Immature natural killer cell (primary cell): ENCODE measurements at regions not wholly inside any gene's neighbourhood (a gene's known extent, or its start where the extent isn't known, plus 50 kb on each side); places are given as distances from the start of the nearest gene placed in this dataset.

Source experiments
- DNase-seq, 3 donors: peaks; one replicate each; pipeline ENCODE4 v3.0.0; 2022; ENCODE audit warnings: mixed read lengths in 1 of 3
- H3K27ac Mint-ChIP-seq, 6 donors: one replicate each; pipeline ENCODE4 v1.8.0; 2020; ENCODE audit warnings: mixed read lengths in 6 of 6, mild to moderate bottlenecking in 5 of 6, inconsistent platforms in 4 of 6, moderate library complexity in 3 of 6
- H3K27me3 Mint-ChIP-seq, 3 donors: one replicate each; pipeline ENCODE4 v1.8.0; 2020 to 2021; ENCODE audit warnings: low read depth in 3 of 3, mild to moderate bottlenecking in 3 of 3, mixed read lengths in 3 of 3, moderate library complexity in 3 of 3, inconsistent platforms in 1 of 3
- H3K36me3 Mint-ChIP-seq, 3 donors: one replicate each; pipeline ENCODE4 v1.8.0; 2020; ENCODE audit warnings: mixed read lengths in 3 of 3, inconsistent platforms in 2 of 3, mild to moderate bottlenecking in 2 of 3
- H3K4me1 Mint-ChIP-seq, 2 donors: one replicate each; pipeline ENCODE4 v1.8.0; 2020; ENCODE audit warnings: inconsistent platforms in 2 of 2, mild to moderate bottlenecking in 2 of 2, mixed read lengths in 2 of 2, moderate library complexity in 1 of 2
- H3K4me3 Mint-ChIP-seq, 5 donors: one replicate each; pipeline ENCODE4 v1.8.0; 2020; ENCODE audit warnings: mild to moderate bottlenecking in 5 of 5, mixed read lengths in 5 of 5, inconsistent platforms in 3 of 5, moderate library complexity in 3 of 5
- H3K9me3 Mint-ChIP-seq, 6 donors: one replicate each; pipeline ENCODE4 v1.8.0; 2020; ENCODE audit warnings: mild to moderate bottlenecking in 6 of 6, mixed read lengths in 6 of 6, inconsistent platforms in 4 of 6, moderate library complexity in 3 of 6

DNA sequence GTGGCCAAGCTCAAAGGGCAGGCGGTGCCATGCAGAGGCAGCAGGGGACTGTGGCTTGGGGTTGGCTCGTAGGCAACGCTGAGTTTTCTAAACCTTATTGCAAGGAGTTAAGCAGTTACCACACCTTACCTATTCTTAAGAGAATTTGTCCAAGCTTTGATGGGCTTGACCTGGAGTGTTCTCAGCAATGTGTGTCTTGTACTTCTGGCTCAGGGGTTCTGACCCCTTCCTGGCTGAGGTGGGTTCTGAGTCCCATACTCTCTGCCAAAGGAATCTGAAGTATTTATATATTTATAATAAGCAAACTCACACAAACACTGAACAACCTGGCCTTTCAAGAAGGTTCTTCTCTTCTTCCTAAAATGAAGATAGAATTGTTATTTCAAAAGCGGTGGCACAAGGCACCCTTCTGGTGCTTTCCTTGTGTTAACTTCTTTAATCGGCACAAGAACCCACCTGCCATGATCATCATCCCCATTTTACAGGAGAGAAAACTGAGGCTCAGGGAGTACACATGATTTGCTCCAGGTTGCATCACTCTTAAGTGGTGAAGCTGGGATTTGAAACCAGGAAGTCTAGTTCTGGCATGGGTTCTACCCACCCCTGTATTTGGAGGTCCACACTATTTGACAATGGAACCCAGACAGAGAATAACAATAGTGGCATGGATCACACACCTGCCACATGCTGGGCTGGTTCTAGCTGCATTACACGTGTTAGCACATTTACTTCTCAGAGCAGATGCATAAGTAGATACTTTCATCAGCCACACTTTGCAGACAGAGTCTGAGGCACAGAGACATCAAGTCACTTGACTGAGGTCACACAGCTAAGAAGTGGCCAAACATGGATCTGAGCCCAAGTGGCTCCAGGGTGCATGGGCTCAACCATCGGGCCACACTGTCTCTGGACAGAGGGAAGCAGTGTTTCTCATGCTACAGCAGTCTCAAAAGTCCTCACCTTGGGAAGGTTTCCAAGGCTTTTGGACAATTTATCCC lies 224.0 kb downstream of the AACS start:
- Mint-ChIP-seq H3K9me3 (peaks cover 0 to 2% (median 0%) of the 10 kb centered on the region in 6 donors), H3K36me3 (no peaks in the 10 kb centered on the region), H3K27me3 (peaks cover 0 to 4% (median 0%) of the 10 kb centered on the region in 3 donors), H3K4me1 (no peaks in the 10 kb centered on the region), H3K4me3 (no peak overlapping the region), H3K27ac (no peak overlapping the region)
- no peak for DNase-seq

GRCh38 chr12:125289970-125290369 lies 224.7 kb downstream of the AACS start:
- no peaks in the 10 kb centered on the region for H3K4me1 Mint-ChIP-seq
- H3K4me3 Mint-ChIP-seq = no peak overlapping the region
- no peak overlapping the region for H3K27ac Mint-ChIP-seq
- peaks cover 0 to 3% (median 0%) of the 10 kb centered on the region in 3 donors for H3K27me3 Mint-ChIP-seq
- H3K9me3 Mint-ChIP-seq = peaks cover 0 to 2% (median 0%) of the 10 kb centered on the region in 6 donors
- no peaks in the 10 kb centered on the region for H3K36me3 Mint-ChIP-seq
- no peak for DNase-seq

- Mint-ChIP-seq H3K27me3 (peaks cover 0 to 2% (median 2%) of the 10 kb centered on the region in 3 donors), H3K27ac (no peak overlapping the region), H3K4me3 (no peak overlapping the region), H3K9me3 (no peaks in the 10 kb centered on the region), H3K36me3 (no peaks in the 10 kb centered on the region), H3K4me1 (no peaks in the 10 kb centered on the region)
- DNase-seq = no peak
Observed at GRCh38 chr12:125292700-125293099, 227.5 kb downstream of the AACS start.

DNA sequence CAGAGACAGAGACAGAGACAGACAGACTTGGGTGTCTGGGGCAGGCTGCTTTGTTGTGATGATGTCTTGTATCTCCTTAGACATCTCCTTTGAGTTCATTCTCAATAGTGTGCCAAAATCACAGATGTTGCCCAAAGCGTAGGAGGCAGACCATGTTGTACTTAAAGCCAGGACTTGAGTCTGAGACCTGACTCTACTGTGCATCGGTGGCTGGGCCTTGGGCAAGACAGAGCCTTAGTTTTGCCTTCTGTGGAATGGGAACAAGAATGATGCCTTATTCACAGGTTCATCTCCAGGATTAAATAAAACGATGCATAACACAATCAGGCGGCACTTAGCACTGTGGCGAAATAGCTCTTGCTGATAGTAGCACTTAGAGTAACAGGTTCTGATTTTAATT lies 230.3 kb downstream of the AACS start:
- no peaks in the 10 kb centered on the region for H3K9me3 Mint-ChIP-seq
- H3K27me3 Mint-ChIP-seq = peaks cover 0 to 2% (median 2%) of the 10 kb centered on the region in 3 donors
- no peaks in the 10 kb centered on the region for H3K36me3 Mint-ChIP-seq
- DNase-seq = no peak
- no peak overlapping the region for H3K4me3 Mint-ChIP-seq
- H3K27ac Mint-ChIP-seq = no peak overlapping the region
- no peaks in the 10 kb centered on the region for H3K4me1 Mint-ChIP-seq

GRCh38 chr12:125296701-125297100 lies 231.5 kb downstream of the AACS start:
- Mint-ChIP-seq H3K4me3 (no peak overlapping the region), H3K4me1 (no peaks in the 10 kb centered on the region), H3K27ac (no peak overlapping the region), H3K9me3 (no peaks in the 10 kb centered on the region), H3K27me3 (peaks cover 0 to 2% (median 2%) of the 10 kb centered on the region in 3 donors), H3K36me3 (no peaks in the 10 kb centered on the region)
- no peak for DNase-seq

- Mint-ChIP-seq H3K36me3 (no peaks in the 10 kb centered on the region), H3K4me1 (no peaks in the 10 kb centered on the region), H3K9me3 (no peaks in the 10 kb centered on the region), H3K27ac (no peak overlapping the region), H3K27me3 (peaks cover 2 to 4% (median 3%) of the 10 kb centered on the region in 3 donors), H3K4me3 (no peak overlapping the region)
- no peak for DNase-seq
Observed at GRCh38 chr12:125299840-125300239, 234.6 kb downstream of the AACS start.

GRCh38 chr12:125300249-125300648 lies 235.0 kb downstream of the AACS start:
- no peaks in the 10 kb centered on the region for H3K4me1 Mint-ChIP-seq
- DNase-seq = no peak
- no peaks in the 10 kb centered on the region for H3K36me3 Mint-ChIP-seq
- H3K4me3 Mint-ChIP-seq = no peak overlapping the region
- H3K27me3 Mint-ChIP-seq = peaks cover 2 to 4% (median 3%) of the 10 kb centered on the region in 3 donors
- H3K9me3 Mint-ChIP-seq = no peaks in the 10 kb centered on the region
- no peak overlapping the region for H3K27ac Mint-ChIP-seq

DNA sequence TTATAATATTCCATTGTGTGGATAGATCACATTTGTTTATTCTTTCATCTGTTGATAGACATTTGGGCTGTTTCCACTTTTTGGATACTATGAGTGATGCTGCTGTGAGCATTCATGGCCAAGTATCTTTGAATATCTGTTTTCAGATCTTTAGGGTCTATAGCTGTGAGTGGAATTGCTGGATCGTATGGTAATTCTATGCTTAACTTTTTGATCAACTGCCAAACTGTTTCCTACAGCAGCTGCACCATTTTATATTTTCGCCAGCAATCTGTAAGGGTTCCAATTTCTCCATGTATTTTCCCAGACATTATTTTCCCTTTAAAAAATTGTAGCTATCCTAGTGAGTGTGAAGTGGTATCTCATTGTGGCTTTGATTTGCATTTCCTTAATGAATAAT lies 238.1 kb downstream of the AACS start:
- H3K4me3 Mint-ChIP-seq = no peak overlapping the region
- H3K27ac Mint-ChIP-seq = no peak overlapping the region
- DNase-seq = no peak

GRCh38 chr12:125304029-125304428 lies 238.8 kb downstream of the AACS start:
- no peak overlapping the region for H3K27ac Mint-ChIP-seq
- H3K27me3 Mint-ChIP-seq = peaks cover 2 to 3% (median 2%) of the 10 kb centered on the region in 3 donors
- H3K36me3 Mint-ChIP-seq = no peaks in the 10 kb centered on the region
- peaks cover 0 to 1% (median 0%) of the 10 kb centered on the region in 6 donors for H3K9me3 Mint-ChIP-seq
- DNase-seq = no peak
- no peak overlapping the region for H3K4me3 Mint-ChIP-seq
- no peaks in the 10 kb centered on the region for H3K4me1 Mint-ChIP-seq

More for the DNA sequence above, 238.1 kb downstream of the AACS start:
- Mint-ChIP-seq H3K9me3 (no peaks in the 10 kb centered on the region), H3K27me3 (peaks cover 2 to 3% (median 2%) of the 10 kb centered on the region in 3 donors), H3K36me3 (no peaks in the 10 kb centered on the region), H3K4me1 (no peaks in the 10 kb centered on the region)

DNA sequence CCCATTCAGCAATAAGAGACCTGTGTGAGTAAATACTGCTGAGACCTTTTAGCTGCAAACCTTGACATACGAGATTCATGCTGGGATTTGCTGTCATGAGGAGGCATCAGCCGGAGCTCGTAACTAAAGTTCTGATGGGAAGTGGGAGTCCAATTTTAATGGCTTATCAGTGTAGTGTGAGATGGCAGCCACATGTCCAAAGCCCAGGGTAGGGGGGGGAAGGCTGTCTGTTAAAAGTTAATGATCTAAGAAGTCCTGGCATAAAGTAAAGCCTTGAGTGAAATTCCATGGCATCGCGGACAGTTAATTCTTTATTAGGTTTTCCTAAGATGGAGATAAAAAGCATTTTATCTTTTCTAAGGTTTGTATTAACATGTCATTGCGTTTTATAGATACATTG lies 240.0 kb downstream of the AACS start:
- no peaks in the 10 kb centered on the region for H3K36me3 Mint-ChIP-seq

DNA sequence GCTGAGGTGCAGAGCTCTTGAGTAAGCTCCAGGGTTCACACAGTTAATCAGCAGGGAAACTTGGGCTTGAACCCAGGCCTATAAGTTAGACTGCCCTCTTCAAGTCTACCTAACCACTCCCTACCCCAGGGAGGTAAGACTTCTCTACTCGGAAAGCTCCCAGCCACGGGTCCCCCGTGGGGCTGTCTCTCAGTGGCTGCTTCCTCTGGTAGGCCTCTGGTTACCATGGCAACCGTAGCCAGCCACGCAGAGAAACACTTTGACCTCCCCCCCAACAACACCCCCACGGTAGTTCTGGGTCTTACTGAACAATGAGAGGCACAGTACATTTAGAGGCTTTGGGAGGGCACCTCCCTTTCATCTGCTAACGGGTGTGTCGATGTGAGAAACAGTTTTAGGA lies 245.2 kb downstream of the AACS start:
- Mint-ChIP-seq H3K36me3 (no peaks in the 10 kb centered on the region), H3K27me3 (peaks cover 1 to 5% (median 1%) of the 10 kb centered on the region in 3 donors), H3K4me1 (no peaks in the 10 kb centered on the region), H3K27ac (no peak overlapping the region), H3K4me3 (no peak overlapping the region), H3K9me3 (peaks cover 0 to 1% (median 0%) of the 10 kb centered on the region in 6 donors)
- no peak for DNase-seq

More for the DNA sequence above, 240.0 kb downstream of the AACS start:
- Mint-ChIP-seq H3K27me3 (peaks cover 0 to 7% (median 2%) of the 10 kb centered on the region in 3 donors), H3K4me3 (no peak overlapping the region), H3K9me3 (peaks cover 0 to 1% (median 0%) of the 10 kb centered on the region in 6 donors), H3K4me1 (no peaks in the 10 kb centered on the region), H3K27ac (no peak overlapping the region)
- DNase-seq = no peak

DNA sequence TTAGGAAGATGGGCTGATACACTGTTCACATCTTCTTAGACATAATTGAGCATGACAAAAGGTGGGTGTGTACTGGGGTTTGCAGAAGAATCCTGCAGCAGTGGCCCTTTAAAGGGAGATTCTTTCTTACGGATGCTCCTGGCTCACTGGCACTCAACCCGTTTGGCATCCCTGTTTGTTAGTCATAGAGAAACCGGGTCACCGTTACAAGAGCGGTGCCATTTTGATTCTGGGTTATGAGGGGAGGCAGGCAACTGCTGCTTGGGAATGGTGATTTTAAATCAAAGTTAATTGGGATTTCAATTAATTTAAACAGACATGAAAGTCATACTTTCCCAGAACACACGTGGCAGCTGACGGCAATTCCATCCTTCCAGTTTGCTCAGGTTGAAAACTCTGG lies 245.8 kb downstream of the AACS start:
- Mint-ChIP-seq H3K4me1 (no peaks in the 10 kb centered on the region), H3K4me3 (no peak overlapping the region), H3K36me3 (no peaks in the 10 kb centered on the region), H3K27me3 (peaks cover 1 to 5% (median 1%) of the 10 kb centered on the region in 3 donors), H3K27ac (no peak overlapping the region), H3K9me3 (peaks cover 0 to 1% (median 0%) of the 10 kb centered on the region in 6 donors)
- DNase-seq = no peak

DNA sequence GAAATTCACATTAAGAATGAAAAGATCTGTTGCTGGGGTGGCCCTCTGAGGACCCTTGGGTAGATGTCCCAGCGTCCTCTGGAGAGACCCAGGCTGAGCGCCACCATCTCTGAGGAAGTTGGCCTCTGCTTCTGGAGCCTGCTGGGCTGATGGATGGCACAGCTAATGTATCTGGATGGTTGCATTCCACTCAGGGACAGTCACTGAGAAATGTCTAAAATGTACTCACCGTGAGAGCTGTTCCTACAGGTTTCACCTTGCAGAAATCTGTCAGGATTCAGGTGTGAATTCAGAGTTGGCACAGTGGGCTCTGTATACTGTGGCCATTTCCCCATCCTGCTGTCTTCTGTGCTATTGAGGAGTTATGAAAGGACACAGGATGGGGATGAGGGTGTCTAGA lies 247.2 kb downstream of the AACS start:
- peaks cover 1 to 5% (median 1%) of the 10 kb centered on the region in 3 donors for H3K27me3 Mint-ChIP-seq
- no peaks in the 10 kb centered on the region for H3K36me3 Mint-ChIP-seq
- no peaks in the 10 kb centered on the region for H3K4me1 Mint-ChIP-seq
- no peak for DNase-seq
- H3K27ac Mint-ChIP-seq = no peak overlapping the region
- peaks cover 0 to 1% (median 0%) of the 10 kb centered on the region in 6 donors for H3K9me3 Mint-ChIP-seq
- no peak overlapping the region for H3K4me3 Mint-ChIP-seq

DNA sequence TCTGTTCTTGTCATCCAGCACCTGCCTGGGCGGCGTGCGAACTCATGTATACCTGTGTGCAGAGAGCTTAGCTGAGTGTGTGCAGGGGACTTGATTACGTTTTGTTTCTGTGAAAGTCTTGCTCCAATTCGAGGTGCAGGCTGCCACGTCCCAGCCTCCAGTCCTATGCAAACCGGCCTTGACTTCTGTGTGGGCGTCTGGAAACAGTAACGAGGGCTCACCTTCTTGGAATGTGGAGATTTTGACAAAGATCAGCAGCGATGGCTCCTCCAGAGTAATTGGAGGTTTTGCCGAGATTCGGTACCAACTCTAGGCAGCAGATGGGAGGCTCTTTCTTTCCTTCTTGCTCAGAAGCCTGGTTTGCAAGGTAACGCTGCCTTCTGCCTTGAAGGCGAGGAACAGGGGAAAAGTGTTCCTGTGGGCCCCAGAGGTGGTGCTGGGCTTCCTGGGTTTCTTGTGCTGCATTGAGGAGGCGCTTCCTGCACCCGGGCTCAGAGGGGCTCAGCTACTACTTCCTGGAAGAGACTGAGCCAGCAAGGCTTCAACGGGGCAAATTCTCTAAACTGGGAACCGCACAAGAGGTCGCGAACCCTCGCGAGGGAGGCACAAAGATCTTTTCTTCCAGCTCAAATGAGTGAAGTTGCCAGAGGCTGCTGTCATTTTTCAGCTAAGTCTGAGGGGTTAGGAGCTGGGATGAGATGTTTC lies 249.0 kb downstream of the AACS start:
- Mint-ChIP-seq H3K4me3 (no peak overlapping the region), H3K9me3 (no peaks in the 10 kb centered on the region), H3K27me3 (peaks cover 1 to 8% (median 5%) of the 10 kb centered on the region in 3 donors), H3K27ac (no peak overlapping the region), H3K36me3 (no peaks in the 10 kb centered on the region), H3K4me1 (no peaks in the 10 kb centered on the region)
- no peak for DNase-seq
